ENCODE measurements at regions not wholly inside any gene's neighbourhood (a gene's known extent, or its start where the extent isn't known, plus 50 kb on each side); places are given as distances from the start of the nearest gene placed in this dataset.

GRCh38 chr13:44191504-44192171 lies 182.0 kb upstream of the SERP2 start:
- peak; percentile 66 for DNase-seq

- no peak for DNase-seq
Observed at GRCh38 chr13:44193731-44194130, 179.9 kb upstream of the SERP2 start.

GRCh38 chr13:44195245-44195644 lies 178.4 kb upstream of the SERP2 start:
- no peak for DNase-seq

- no peak for DNase-seq
Observed at GRCh38 chr13:44196196-44196751, 177.3 kb upstream of the SERP2 start.

- peak; percentile 29 for DNase-seq
Observed at GRCh38 chr13:44197791-44198770, 175.5 kb upstream of the SERP2 start.

GRCh38 chr13:44198826-44199225 lies 174.8 kb upstream of the SERP2 start:
- peak; percentile 40 for DNase-seq

GRCh38 chr13:44199627-44200207 lies 173.9 kb upstream of the SERP2 start:
- no peak for DNase-seq

GRCh38 chr13:44206434-44206833 lies 167.2 kb upstream of the SERP2 start:
- no peak for DNase-seq

GRCh38 chr13:44207476-44207875 lies 166.1 kb upstream of the SERP2 start:
- no peak for DNase-seq

- DNase-seq, result no peak
Observed at GRCh38 chr13:44210525-44210924, 163.1 kb upstream of the SERP2 start.

GRCh38 chr13:44211286-44211685 lies 162.3 kb upstream of the SERP2 start:
- DNase-seq, result no peak

- no peak for DNase-seq
Observed at GRCh38 chr13:44211704-44212346, 161.8 kb upstream of the SERP2 start.

GRCh38 chr13:44212633-44213396 lies 160.8 kb upstream of the SERP2 start:
- DNase-seq, result no peak

GRCh38 chr13:44218501-44219240 lies 155.0 kb upstream of the SERP2 start:
- no peak for DNase-seq

- DNase-seq, result peak; percentile 16
Observed at GRCh38 chr13:44219577-44220548, 153.8 kb upstream of the SERP2 start.

GRCh38 chr13:44220948-44221347 lies 152.7 kb upstream of the SERP2 start:
- no peak for DNase-seq

- no peak for DNase-seq
Observed at GRCh38 chr13:44221657-44222056, 152.0 kb upstream of the SERP2 start.

- no peak for DNase-seq
Observed at GRCh38 chr13:44223770-44224444, 149.7 kb upstream of the SERP2 start.

GRCh38 chr13:44224450-44225149 lies 149.0 kb upstream of the SERP2 start:
- DNase-seq, result no peak

Measured in EL (cell line).